Endodermal cell (in vitro differentiated cells): ENCODE measurements at regions not wholly inside any gene's neighbourhood (a gene's known extent, or its start where the extent isn't known, plus 50 kb on each side); places are given as distances from the start of the nearest gene placed in this dataset.
"Not testable (repeated sequence)": the region's sequence is repeated elsewhere in the genome, so short reads cannot be mapped to it uniquely, and the experiment has no call there.

Experiments used
- DNase-seq: peaks from one replicate; pipeline ENCODE4 v3.0.0-alpha.2; 2017
- H3K27ac ChIP-seq: 2 replicates; pipeline ENCODE4 v1.5.1; 2013; ENCODE audit warnings: mild to moderate bottlenecking, low read depth, low read length, moderate library complexity
- H3K27me3 ChIP-seq: 2 replicates; pipeline ENCODE4 v1.6.1; 2013; ENCODE audit warnings: mild to moderate bottlenecking, low read length, moderate library complexity; ENCODE audit not compliant: insufficient read depth, control insufficient read depth, poor library complexity, severe bottlenecking
- H3K36me3 ChIP-seq: 2 replicates; pipeline ENCODE4 v1.7.0; 2013; ENCODE audit warnings: mild to moderate bottlenecking, low read length, moderate library complexity; ENCODE audit not compliant: control insufficient read depth, insufficient read depth
- H3K4me1 ChIP-seq: one replicate; pipeline ENCODE4 v1.7.0; 2013; ENCODE audit warnings: low read length; ENCODE audit not compliant: control insufficient read depth, insufficient read depth
- H3K4me3 ChIP-seq: 2 replicates; pipeline ENCODE4 v1.5.1; 2013; ENCODE audit warnings: mild to moderate bottlenecking, low read length, moderate library complexity
- H3K9ac ChIP-seq: 2 replicates; pipeline ENCODE4 v1.6.1; 2013; ENCODE audit warnings: mild to moderate bottlenecking, low read length, moderate library complexity; ENCODE audit not compliant: poor library complexity, severe bottlenecking; ENCODE audit errors: extremely low read depth
- H3K9me3 ChIP-seq: 2 replicates; pipeline ENCODE4 v1.6.1; 2013; ENCODE audit warnings: mild to moderate bottlenecking, low read length, moderate library complexity; ENCODE audit not compliant: control insufficient read depth
- H3K27ac Mint-ChIP-seq: 2 replicates; pipeline ENCODE4 v1.8.0; 2020; ENCODE audit warnings: mixed read lengths
- H3K27me3 Mint-ChIP-seq: 2 replicates; pipeline ENCODE4 v1.8.0; 2021; ENCODE audit warnings: mild to moderate bottlenecking, mixed read lengths; ENCODE audit not compliant: insufficient read depth
- H3K36me3 Mint-ChIP-seq: 2 replicates; pipeline ENCODE4 v1.8.0; 2020; ENCODE audit warnings: low read depth, mixed read lengths
- H3K4me1 Mint-ChIP-seq: 2 replicates; pipeline ENCODE4 v1.8.0; 2020; ENCODE audit warnings: mixed read lengths
- H3K4me3 Mint-ChIP-seq: 2 replicates; pipeline ENCODE4 v1.8.0; 2020; ENCODE audit warnings: mild to moderate bottlenecking, moderate library complexity, mixed read lengths
- H3K9me3 Mint-ChIP-seq: 2 replicates; pipeline ENCODE4 v1.8.0; 2020; ENCODE audit warnings: mild to moderate bottlenecking, mixed read lengths
- CTCF ChIP-seq: fragments of 200-600 bp; sonication (generic); conservative IDR thresholded peaks from 2 replicates; pipeline ENCODE4 v1.5.0; 2021; ENCODE audit warnings: antibody characterized with exemption, mild to moderate bottlenecking
- WGBS, 2 experiments: methylation state at CpG; one replicate each; pipeline versions ENCODE4 v1.1.5 to v1.1.7; 2013; ENCODE audit warnings: missing lambda C conversion rate in 2 of 2, mixed read lengths in 1 of 2; ENCODE audit not compliant: insufficient coverage in 1 of 2, insufficient read length in 1 of 2; 5-methylcytosine and 5-hydroxymethylcytosine counted together

- Mint-ChIP-seq H3K27me3 (no peaks in the 10 kb centered on the region), H3K4me1 (peaks cover 30% of the 10 kb centered on the region), H3K36me3 (no peaks in the 10 kb centered on the region), H3K4me3 (no peak overlapping the region), H3K9me3 (no peaks in the 10 kb centered on the region), H3K27ac (no peak overlapping the region)
- no peak overlapping the region for H3K27ac ChIP-seq
- H3K27me3 ChIP-seq: no peaks in the 10 kb centered on the region
- no peak overlapping the region for H3K4me3 ChIP-seq
- no peak for DNase-seq
- H3K9me3 ChIP-seq: no peaks in the 10 kb centered on the region
- TF ChIP-seq CTCF: no peak
- no peaks in the 10 kb centered on the region for H3K4me1 ChIP-seq
- WGBS, 2 experiments: 96 to 97% methylated on average over 5 to 6 of the region's 6 CpGs
- H3K36me3 ChIP-seq: no peaks in the 10 kb centered on the region
- no peak overlapping the region for H3K9ac ChIP-seq
Measured at GRCh38 chr2:150325656-150326314, 161.7 kb downstream of the RND3 start.

- peaks cover 38% of the 10 kb centered on the region for H3K4me1 Mint-ChIP-seq
- not testable (repeated sequence) for H3K27me3 Mint-ChIP-seq
Measured at GRCh38 chr2:150323071-150323470, 164.4 kb downstream of the RND3 start.

GRCh38 chr2:150320608-150321007 lies 166.9 kb downstream of the RND3 start:
- no peak for TF ChIP-seq CTCF
- H3K27me3 ChIP-seq: no peaks in the 10 kb centered on the region
- no peak overlapping the region for H3K27ac ChIP-seq
- Mint-ChIP-seq H3K27ac (no peak overlapping the region), H3K27me3 (no peaks in the 10 kb centered on the region), H3K36me3 (no peaks in the 10 kb centered on the region), H3K4me3 (no peak overlapping the region), H3K4me1 (peaks cover 32% of the 10 kb centered on the region), H3K9me3 (peaks cover 13% of the 10 kb centered on the region)
- no peak overlapping the region for H3K4me3 ChIP-seq
- no peaks in the 10 kb centered on the region for H3K36me3 ChIP-seq
- no peak overlapping the region for H3K9ac ChIP-seq
- no peak for DNase-seq
- H3K9me3 ChIP-seq: peaks cover 7% of the 10 kb centered on the region
- WGBS, 2 experiments: 88 to 89% methylated on average over 1 of the region's 1 CpG
- no peaks in the 10 kb centered on the region for H3K4me1 ChIP-seq

More at GRCh38 chr2:150323071-150323470, 164.4 kb downstream of the RND3 start:
- not testable (repeated sequence) for H3K4me1 ChIP-seq, H3K36me3 ChIP-seq, H3K4me3 ChIP-seq, DNase-seq, H3K4me3 Mint-ChIP-seq, H3K36me3 Mint-ChIP-seq, H3K27me3 ChIP-seq, H3K9ac ChIP-seq, H3K27ac Mint-ChIP-seq, H3K27ac ChIP-seq, H3K9me3 Mint-ChIP-seq, H3K9me3 ChIP-seq
